Stimulated activated memory B cell treated with anti-CD40 and anti-IgM and Interleukin-4, amounts not matched to agents 10 μg/mL and 1 μg/mL and 100 μg/mL, for 72 hours (primary cell): ENCODE measurements at regions not wholly inside any gene's neighbourhood (a gene's known extent, or its start where the extent isn't known, plus 50 kb on each side); places are given as distances from the start of the nearest gene placed in this dataset.

Experiments used
- ATAC-seq: fragments of 150-1000 bp; cut with Tn5 transposase; 2 replicates; pipeline ENCODE4 v1.10.0; 2021
- H3K27ac Mint-ChIP-seq: one replicate; pipeline ENCODE4 v1.8.0; 2022; ENCODE audit warnings: mild to moderate bottlenecking, mixed read lengths
- H3K27me3 Mint-ChIP-seq: one replicate; pipeline ENCODE4 v1.8.0; 2022; ENCODE audit warnings: mixed read lengths
- H3K36me3 Mint-ChIP-seq: one replicate; pipeline ENCODE4 v1.8.0; 2022; ENCODE audit warnings: mixed read lengths
- H3K4me1 Mint-ChIP-seq: one replicate; pipeline ENCODE4 v1.8.0; 2022; ENCODE audit warnings: mixed read lengths
- H3K4me3 Mint-ChIP-seq: one replicate; pipeline ENCODE4 v1.8.0; 2022; ENCODE audit warnings: mild to moderate bottlenecking, moderate library complexity, mixed read lengths
- H3K9me3 Mint-ChIP-seq: one replicate; pipeline ENCODE4 v1.8.0; 2022; ENCODE audit warnings: mixed read lengths

DNA sequence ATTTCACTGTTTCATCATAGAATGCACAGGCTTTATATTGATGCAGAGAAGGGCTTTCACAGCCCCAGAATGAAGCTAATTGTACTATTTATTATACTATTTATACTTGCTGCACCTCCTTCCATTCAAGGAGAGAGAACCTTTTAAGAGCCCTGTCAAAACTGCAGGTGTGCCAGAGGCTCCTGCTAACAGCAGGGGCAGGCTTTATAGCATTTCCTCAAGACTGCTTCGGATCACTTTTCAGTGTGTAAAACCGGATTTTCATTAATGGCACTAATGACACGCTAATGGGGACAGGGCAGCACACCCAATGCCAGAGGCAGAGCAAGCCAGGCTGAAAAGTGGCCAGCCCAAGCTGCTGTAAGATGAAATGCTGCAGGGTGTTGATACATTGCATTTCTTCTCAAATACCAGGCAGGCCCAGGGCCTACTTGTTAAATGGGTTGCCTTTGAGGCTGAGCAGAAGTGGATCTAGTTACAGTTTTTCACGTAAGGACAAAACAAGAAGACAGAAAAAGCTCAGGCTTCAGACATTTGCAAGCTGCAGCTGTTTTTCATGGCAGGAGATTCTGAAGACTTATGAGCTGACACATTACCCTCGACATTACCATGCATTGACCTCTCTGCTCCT lies 487.7 kb upstream of the BTBD3 start:
- Mint-ChIP-seq H3K4me1 (no peaks in the 10 kb centered on the region), H3K27ac (no peak overlapping the region), H3K9me3 (peaks cover 5% of the 10 kb centered on the region), H3K27me3 (no peaks in the 10 kb centered on the region), H3K4me3 (no peak overlapping the region), H3K36me3 (no peaks in the 10 kb centered on the region)
- ATAC-seq: no peak

DNA sequence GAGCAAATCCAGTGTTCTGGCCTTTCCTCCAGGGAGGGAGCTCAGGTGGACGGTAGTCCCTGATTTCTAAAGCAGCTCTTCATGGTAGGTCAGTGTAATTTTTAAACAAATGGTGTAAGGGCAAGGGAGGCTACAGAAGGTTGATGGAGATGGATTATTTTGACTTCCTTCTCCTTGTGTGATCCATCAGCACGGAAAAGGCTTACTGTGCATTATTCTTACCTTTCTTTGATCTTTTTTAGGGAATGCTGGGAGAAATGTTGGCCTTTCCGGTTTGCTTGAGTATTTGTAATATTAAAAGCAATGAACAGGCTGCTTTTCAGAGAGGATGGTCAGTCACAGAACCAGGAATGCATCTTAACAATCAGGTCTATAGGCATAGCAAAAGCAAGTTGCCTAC lies 487.0 kb upstream of the BTBD3 start:
- H3K36me3 Mint-ChIP-seq: no peaks in the 10 kb centered on the region
- no peaks in the 10 kb centered on the region for H3K27me3 Mint-ChIP-seq
- H3K4me3 Mint-ChIP-seq: no peak overlapping the region

DNA sequence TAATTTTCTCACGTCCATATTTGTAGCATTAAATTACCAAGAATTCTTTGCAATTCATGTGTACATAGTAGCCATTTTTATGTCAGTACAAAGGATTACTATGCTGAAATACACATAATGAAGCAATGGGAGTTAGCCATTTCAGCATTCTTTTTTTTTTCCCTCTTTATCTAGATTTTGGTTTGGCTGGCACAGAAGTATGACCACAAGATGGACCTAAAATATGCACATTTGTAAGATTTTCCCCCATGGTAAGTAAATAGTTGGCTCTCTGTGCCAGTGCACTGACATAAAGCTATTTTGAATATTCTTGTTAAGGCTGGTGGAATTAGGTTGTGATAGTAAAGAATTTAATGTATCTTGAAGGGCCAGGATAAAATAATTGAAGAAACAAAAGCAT lies 486.1 kb upstream of the BTBD3 start:
- no peak for ATAC-seq
- H3K27me3 Mint-ChIP-seq: no peaks in the 10 kb centered on the region
- H3K4me1 Mint-ChIP-seq: no peaks in the 10 kb centered on the region
- H3K27ac Mint-ChIP-seq: no peak overlapping the region
- H3K4me3 Mint-ChIP-seq: no peak overlapping the region
- peaks cover 11% of the 10 kb centered on the region for H3K9me3 Mint-ChIP-seq
- no peaks in the 10 kb centered on the region for H3K36me3 Mint-ChIP-seq

More for the DNA sequence above, 487.0 kb upstream of the BTBD3 start:
- no peaks in the 10 kb centered on the region for H3K4me1 Mint-ChIP-seq
- ATAC-seq: no peak
- no peak overlapping the region for H3K27ac Mint-ChIP-seq
- peaks cover 8% of the 10 kb centered on the region for H3K9me3 Mint-ChIP-seq

DNA sequence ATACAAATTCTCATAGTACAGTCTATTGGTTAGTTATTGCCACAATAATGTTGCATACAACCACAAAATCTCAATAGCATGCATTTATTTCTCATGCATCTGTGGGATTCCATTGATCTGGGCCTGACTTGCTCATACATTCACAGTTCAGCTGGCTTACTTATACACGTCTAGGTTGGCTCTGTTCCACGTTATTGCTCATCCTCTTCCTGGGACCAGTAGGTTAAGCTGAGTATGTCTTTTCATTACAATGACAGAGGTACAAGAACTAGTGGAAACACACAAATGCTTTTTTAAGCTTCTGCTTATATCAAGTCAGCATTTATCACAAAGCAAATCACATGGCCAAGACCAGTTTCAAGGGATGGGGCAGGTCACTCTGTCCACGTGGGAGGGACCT lies 485.3 kb upstream of the BTBD3 start:
- H3K9me3 Mint-ChIP-seq: peaks cover 14% of the 10 kb centered on the region
- no peak overlapping the region for H3K27ac Mint-ChIP-seq
- no peaks in the 10 kb centered on the region for H3K4me1 Mint-ChIP-seq
- ATAC-seq: no peak
- no peaks in the 10 kb centered on the region for H3K36me3 Mint-ChIP-seq
- H3K27me3 Mint-ChIP-seq: no peaks in the 10 kb centered on the region
- no peak overlapping the region for H3K4me3 Mint-ChIP-seq

DNA sequence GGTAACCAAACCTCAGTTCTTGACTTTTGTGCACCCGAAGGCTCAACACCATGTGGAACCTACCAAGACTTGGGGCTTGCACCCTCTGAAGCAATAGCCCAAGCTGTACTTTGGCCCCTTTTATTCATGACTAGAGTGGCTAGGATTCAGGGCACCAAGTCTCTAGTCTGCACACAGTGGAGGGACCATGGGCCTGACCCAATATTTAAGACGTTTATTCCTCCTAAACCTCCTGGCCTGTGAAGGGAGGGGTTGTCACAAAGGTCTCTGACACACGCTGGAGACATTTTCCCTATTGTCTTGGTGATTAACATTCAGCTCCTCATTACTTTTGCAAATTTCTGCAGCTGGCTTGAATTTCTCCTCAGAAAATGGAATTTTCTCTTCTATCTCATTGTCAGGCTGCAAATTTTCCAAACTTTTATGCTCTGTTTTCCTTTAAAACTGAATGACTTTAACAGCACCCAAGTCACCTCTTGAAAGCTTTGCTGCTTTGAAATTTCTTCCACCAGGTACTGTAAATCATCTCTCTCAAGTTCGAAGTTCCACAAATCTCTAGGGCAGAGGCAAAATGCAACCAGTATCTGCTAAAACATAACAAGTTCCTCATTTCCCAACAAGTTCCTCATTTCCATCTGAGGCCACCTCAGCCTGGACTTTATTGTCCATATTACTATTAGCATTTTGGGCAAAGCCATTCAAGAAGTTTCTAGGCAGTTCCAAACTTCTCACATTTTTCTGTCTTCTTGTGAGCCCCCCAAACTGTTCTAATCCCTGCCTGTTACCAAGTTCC lies 481.4 kb upstream of the BTBD3 start:
- Mint-ChIP-seq H3K27ac (no peak overlapping the region), H3K27me3 (no peaks in the 10 kb centered on the region), H3K4me1 (no peaks in the 10 kb centered on the region), H3K4me3 (no peak overlapping the region), H3K36me3 (no peaks in the 10 kb centered on the region), H3K9me3 (peaks cover 14% of the 10 kb centered on the region)
- ATAC-seq: no peak

DNA sequence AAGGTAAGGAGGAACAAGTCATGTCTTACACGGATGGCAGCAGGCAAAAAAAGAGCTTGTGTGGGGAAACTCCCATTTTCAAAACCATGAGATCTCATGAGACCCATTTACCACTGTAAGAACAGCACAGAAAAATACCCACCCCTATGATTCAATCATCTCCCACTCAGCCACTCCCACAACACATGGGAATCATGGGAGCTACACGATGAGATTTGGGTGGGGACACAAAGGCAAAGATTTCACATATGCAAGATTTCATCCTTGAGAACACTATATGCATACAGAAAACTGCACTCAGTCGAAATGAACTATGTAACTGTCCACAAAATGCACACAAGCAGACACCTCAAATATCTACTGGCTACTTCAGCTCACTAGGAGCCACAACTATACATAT lies 480.6 kb upstream of the BTBD3 start:
- Mint-ChIP-seq H3K27me3 (no peaks in the 10 kb centered on the region), H3K36me3 (no peaks in the 10 kb centered on the region), H3K4me1 (no peaks in the 10 kb centered on the region), H3K9me3 (peaks cover 14% of the 10 kb centered on the region), H3K27ac (no peak overlapping the region), H3K4me3 (no peak overlapping the region)
- ATAC-seq: no peak

DNA sequence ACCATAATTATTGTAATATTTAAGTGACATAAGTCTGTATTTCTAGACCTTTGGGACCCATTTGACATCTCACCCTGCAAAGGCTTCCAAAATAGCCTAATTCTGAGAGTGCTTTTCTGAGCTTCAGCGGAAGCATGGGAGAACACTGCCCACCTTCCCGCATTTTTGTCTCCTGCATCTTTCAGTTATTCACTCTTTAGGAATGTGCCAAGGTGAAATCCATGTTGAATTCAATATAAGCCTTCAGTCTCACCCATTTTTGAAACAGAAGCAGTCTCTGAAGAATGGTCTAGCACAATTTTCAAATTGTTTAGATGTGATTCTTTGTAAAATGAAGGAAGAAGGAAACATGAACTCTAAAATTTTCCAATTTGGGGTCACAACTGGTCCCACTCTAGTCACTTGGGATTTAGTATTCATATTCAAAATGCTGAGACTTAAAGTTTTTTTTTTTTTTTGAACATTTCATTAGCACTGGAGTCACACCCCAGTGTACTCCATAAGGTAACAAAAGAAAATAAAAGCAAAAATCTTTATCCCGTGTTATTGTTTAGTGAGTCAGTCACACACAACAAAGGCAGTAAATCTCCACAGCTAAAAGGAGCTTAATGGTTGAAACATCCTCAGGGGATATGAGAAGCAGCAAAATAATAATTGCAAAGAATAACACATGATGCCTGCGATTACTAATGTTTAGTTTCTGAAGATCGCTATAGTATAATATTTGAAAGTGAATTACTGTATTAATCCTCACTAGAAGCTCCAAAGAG lies 479.9 kb upstream of the BTBD3 start:
- Mint-ChIP-seq H3K9me3 (peaks cover 12% of the 10 kb centered on the region), H3K36me3 (no peaks in the 10 kb centered on the region), H3K4me3 (no peak overlapping the region), H3K27ac (no peak overlapping the region), H3K4me1 (no peaks in the 10 kb centered on the region), H3K27me3 (no peaks in the 10 kb centered on the region)
- no peak for ATAC-seq

DNA sequence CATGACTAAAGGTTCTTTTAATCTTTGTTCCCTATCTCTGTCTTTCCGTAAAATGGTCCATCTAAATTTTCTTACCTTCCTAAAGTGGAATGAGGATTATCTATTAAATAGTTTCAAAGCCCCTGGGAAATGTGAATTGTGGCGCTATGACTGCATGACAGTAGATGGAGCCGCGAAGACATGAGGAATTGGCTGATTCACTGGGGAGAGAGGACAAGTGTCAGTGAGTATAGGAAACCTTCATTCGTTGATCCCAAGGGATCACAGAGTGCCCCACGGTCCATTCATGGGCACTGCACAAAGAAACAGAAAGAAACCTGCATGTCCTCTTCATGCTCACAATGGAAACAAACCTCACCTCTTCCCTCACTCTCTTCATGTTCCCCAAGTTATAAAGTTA lies 479.3 kb upstream of the BTBD3 start:
- H3K36me3 Mint-ChIP-seq: no peaks in the 10 kb centered on the region

DNA sequence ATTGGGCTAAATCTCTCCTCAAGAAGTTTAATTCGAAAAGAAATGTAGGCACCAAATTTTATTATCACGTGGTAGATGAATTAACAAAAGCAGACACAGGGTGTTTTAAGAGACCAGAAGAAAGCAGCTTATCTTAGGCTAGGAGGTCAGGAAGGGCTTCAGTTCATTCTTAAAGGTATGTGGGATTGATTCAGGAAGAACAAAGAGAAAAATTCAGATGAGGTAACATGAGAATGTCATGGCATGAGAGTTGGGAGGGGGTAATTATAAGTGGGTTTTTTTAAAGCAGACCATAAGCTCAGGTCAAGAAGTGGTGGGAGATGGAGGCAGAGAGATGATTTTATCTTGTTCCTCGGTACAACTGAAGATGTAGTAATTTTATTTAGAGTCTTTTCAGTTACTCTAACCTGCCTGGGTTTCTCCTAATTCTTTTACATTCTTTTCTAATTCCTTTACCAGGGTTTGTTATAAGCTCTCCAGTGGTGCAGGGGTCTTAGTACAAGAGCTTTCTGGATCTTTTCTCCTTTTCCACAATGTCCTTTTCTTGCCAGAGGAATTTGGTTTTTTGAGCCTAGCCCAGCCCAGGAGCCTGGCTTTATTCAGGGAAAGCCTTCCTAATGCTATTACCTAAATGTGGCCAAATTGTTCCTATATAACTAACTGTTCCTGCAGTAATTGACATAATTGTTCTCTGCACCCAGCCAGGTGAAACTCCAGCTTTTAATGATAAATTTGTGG lies 474.1 kb upstream of the BTBD3 start:
- ATAC-seq: no peak
- no peak overlapping the region for H3K27ac Mint-ChIP-seq
- H3K9me3 Mint-ChIP-seq: peaks cover 7% of the 10 kb centered on the region
- no peaks in the 10 kb centered on the region for H3K27me3 Mint-ChIP-seq
- no peaks in the 10 kb centered on the region for H3K4me1 Mint-ChIP-seq
- H3K4me3 Mint-ChIP-seq: no peak overlapping the region
- no peaks in the 10 kb centered on the region for H3K36me3 Mint-ChIP-seq

More for the DNA sequence above, 479.3 kb upstream of the BTBD3 start:
- no peak for ATAC-seq
- Mint-ChIP-seq H3K4me3 (no peak overlapping the region), H3K9me3 (peaks cover 14% of the 10 kb centered on the region), H3K27me3 (no peaks in the 10 kb centered on the region), H3K4me1 (no peaks in the 10 kb centered on the region), H3K27ac (no peak overlapping the region)

DNA sequence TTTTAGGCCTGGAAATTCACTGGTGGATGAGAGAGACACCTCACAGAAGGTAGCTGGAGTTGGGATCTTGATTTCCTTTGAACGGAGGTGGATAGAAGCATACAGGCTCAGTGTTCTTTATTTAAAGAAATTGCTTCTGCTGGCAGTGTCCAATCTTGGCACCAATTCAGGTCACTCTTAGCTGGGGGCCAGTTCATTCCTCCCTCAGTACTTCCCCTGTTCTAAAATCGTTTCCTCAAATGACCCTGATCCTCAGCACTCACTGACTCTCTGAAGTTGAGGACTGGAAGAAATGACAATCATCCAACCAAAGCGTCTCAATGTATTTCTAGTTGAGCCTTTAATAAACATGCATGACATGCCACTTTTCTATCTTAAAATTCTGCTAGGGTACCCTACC lies 472.5 kb upstream of the BTBD3 start:
- no peak for ATAC-seq
- Mint-ChIP-seq H3K9me3 (peaks cover 7% of the 10 kb centered on the region), H3K27ac (no peak overlapping the region), H3K4me3 (no peak overlapping the region), H3K4me1 (no peaks in the 10 kb centered on the region), H3K36me3 (no peaks in the 10 kb centered on the region), H3K27me3 (no peaks in the 10 kb centered on the region)

DNA sequence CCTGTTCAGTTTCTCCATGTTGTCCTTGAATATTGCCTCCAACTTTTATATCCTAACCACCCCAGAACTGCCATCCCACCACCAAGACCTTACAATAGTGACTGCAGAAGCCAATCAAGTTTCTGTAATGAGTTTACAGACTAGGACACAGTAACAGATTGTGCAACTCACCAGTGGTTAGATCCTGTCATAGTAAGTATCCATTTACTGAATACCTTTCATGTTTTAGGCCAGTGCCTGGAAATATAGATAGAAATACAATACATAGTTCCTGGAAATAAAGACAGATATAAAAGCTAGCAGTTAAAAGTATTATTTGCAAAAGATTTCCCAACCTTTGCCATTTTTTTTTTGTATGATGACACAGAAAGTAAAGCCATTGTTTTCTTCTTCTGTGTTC lies 471.8 kb upstream of the BTBD3 start:
- ATAC-seq: no peak
- no peaks in the 10 kb centered on the region for H3K27me3 Mint-ChIP-seq
- H3K9me3 Mint-ChIP-seq: peaks cover 7% of the 10 kb centered on the region
- H3K36me3 Mint-ChIP-seq: no peaks in the 10 kb centered on the region
- no peak overlapping the region for H3K4me3 Mint-ChIP-seq
- H3K4me1 Mint-ChIP-seq: no peaks in the 10 kb centered on the region
- H3K27ac Mint-ChIP-seq: no peak overlapping the region

DNA sequence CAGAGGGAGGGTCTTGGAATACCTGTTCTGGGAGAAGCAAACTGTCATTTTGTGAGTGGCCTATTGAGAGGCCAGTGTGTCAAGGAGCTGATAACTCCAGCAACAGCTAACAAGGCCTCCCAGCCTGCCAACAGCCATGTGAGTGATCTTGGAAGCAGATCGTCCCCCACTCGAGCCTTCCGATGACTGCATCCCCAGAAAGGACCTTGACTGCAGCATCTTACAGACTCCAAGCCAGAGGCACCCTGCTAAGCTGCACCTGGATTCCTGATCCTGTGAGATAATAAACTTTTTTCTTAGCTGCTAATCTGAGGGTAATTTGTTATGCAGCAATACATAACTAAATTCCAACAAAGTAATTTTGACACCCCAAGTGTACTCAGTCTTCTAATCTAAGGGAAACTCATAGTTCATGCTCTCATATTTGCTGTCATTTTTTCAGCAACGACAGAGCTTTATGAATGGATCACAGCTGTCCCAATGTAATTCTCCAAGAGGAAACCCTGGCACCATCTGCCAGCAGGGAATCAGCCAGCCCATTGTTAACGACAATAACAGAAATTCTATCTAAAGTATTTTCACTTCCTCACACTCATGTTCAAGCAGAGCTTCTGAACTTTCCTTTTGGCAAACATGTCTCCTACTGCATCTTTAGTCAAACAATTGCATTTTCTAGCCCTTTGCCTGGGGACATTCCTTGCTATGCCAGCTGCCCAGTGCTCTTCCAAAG lies 470.2 kb upstream of the BTBD3 start:
- peaks cover 7% of the 10 kb centered on the region for H3K9me3 Mint-ChIP-seq
- no peaks in the 10 kb centered on the region for H3K36me3 Mint-ChIP-seq
- no peak overlapping the region for H3K4me3 Mint-ChIP-seq
- ATAC-seq: no peak
- no peak overlapping the region for H3K27ac Mint-ChIP-seq
- no peaks in the 10 kb centered on the region for H3K27me3 Mint-ChIP-seq
- no peaks in the 10 kb centered on the region for H3K4me1 Mint-ChIP-seq

DNA sequence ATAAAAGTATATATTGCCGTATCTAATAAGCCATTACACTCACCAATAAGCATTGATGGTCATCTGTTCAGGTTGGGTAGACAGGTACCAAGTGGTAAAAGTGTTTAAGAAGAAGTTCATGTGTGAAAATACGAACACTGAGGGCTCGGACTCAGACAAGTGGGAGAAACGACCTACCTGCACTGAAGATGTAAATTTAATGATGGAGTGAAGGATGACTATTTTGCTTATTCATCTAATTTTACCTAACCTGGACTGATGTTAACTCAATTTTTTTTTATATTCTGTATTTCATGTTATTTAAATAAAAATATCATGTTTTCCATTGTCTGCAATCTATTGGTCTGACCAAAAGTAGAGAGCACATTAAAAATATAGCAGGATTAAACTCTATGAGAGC lies 469.1 kb upstream of the BTBD3 start:
- Mint-ChIP-seq H3K9me3 (peaks cover 3% of the 10 kb centered on the region), H3K36me3 (no peaks in the 10 kb centered on the region), H3K4me3 (no peak overlapping the region), H3K27ac (no peak overlapping the region), H3K27me3 (no peaks in the 10 kb centered on the region), H3K4me1 (no peaks in the 10 kb centered on the region)
- ATAC-seq: no peak

DNA sequence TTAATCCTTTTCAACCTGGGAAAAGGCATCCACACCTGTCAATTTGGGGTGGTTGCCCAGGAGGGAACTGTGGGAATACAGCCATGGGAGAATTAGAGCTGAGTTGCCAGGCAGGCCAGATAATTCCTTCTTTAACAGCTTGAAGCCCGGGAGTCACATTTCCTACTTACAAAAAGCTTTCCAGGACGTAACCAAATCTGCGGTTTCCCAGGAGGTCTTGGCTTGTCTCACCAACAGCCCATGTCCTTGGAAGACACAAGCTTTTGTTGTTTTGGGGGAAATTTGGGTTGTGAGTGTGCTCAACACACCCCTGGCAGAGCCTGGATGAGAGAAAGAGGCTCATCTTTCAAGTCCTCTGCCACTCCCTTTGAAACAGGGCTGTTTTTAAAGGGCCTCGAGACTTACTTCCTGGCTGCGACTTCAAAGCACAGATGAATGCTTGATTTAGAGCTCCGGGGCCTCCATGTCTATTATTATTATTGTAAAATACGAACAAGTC lies 465.9 kb upstream of the BTBD3 start:
- no peak for ATAC-seq
- Mint-ChIP-seq H3K27ac (no peak overlapping the region), H3K9me3 (peaks cover 3% of the 10 kb centered on the region), H3K4me3 (no peak overlapping the region), H3K36me3 (no peaks in the 10 kb centered on the region), H3K4me1 (no peaks in the 10 kb centered on the region), H3K27me3 (no peaks in the 10 kb centered on the region)
